Hepatocyte (in vitro differentiated cells): ENCODE measurements at regions not wholly inside any gene's neighbourhood (a gene's known extent, or its start where the extent isn't known, plus 50 kb on each side); places are given as distances from the start of the nearest gene placed in this dataset.

Experiments used
- DNase-seq: peaks from one replicate; pipeline ENCODE4 v3.0.0-alpha.2; 2016; ENCODE audit warnings: low spot score
- H2AFZ ChIP-seq: fragments of 200-600 bp; sonication (generic); 2 replicates; pipeline ENCODE4 v1.6.0; 2016; ENCODE audit warnings: antibody characterized with exemption, mild to moderate bottlenecking
- H3K27ac ChIP-seq: fragments of 200-600 bp; sonication (generic); 2 replicates; pipeline ENCODE4 v1.5.1; 2016; ENCODE audit warnings: mild to moderate bottlenecking
- H3K27me3 ChIP-seq: fragments of 200-600 bp; sonication (generic); 2 replicates; pipeline ENCODE4 v1.6.1; 2016
- H3K36me3 ChIP-seq: fragments of 200-600 bp; sonication (generic); replicated peaks from 2 replicates; pipeline ENCODE4 v1.5.1; 2016; ENCODE audit warnings: low read depth; ENCODE audit not compliant: insufficient read depth
- H3K4me1 ChIP-seq: fragments of 200-600 bp; sonication (generic); 2 replicates; pipeline ENCODE4 v1.5.1; 2016; ENCODE audit warnings: mild to moderate bottlenecking, moderate library complexity; ENCODE audit not compliant: insufficient read depth
- H3K4me2 ChIP-seq: fragments of 200-600 bp; sonication (generic); 2 replicates; pipeline ENCODE4 v1.6.0; 2016
- H3K4me3 ChIP-seq: fragments of 200-600 bp; sonication (generic); 2 replicates; pipeline ENCODE4 v1.5.1; 2016; ENCODE audit warnings: mild to moderate bottlenecking
- H3K79me2 ChIP-seq: fragments of 200-600 bp; sonication (generic); 2 replicates; pipeline ENCODE4 v1.6.0; 2017; ENCODE audit warnings: mild to moderate bottlenecking
- H3K9me2 ChIP-seq: fragments of 200-600 bp; sonication (generic); replicated peaks from 2 replicates; pipeline ENCODE4 v1.6.0; 2017; ENCODE audit warnings: mild to moderate bottlenecking; ENCODE audit not compliant: insufficient read depth
- H3K9me3 ChIP-seq: fragments of 200-600 bp; sonication (generic); 2 replicates; pipeline ENCODE4 v1.5.1; 2016; ENCODE audit warnings: low read depth, mild to moderate bottlenecking
- H4K20me1 ChIP-seq: fragments of 200-600 bp; sonication (generic); 2 replicates; pipeline ENCODE4 v1.6.0; 2016; ENCODE audit warnings: mild to moderate bottlenecking; ENCODE audit not compliant: insufficient read depth, poor library complexity, severe bottlenecking
- CTCF ChIP-seq: fragments of 200-600 bp; sonication (generic); IDR thresholded peaks from 2 replicates; pipeline ENCODE4 v1.5.1; 2016; ENCODE audit warnings: antibody characterized with exemption, mild to moderate bottlenecking; ENCODE audit not compliant: poor library complexity
- EZH2 ChIP-seq: fragments of 200-600 bp; sonication (generic); IDR thresholded peaks from 2 replicates; pipeline ENCODE4 v1.6.1; 2016; ENCODE audit warnings: antibody characterized with exemption, mild to moderate bottlenecking, borderline replicate concordance
- EZH2phosphoT487 ChIP-seq: fragments of 200-600 bp; sonication (generic); IDR thresholded peaks from one replicate; pipeline ENCODE4 v1.6.1; 2018; ENCODE audit warnings: antibody characterized with exemption, mild to moderate bottlenecking, low read depth, moderate library complexity; ENCODE audit not compliant: unreplicated experiment, severe bottlenecking
- WGBS: methylation state at CpG from one replicate; pipeline ENCODE4 v1.1.6; 2016; ENCODE audit warnings: low lambda C conversion rate; ENCODE audit errors: missing lambda C conversion rate; 5-methylcytosine and 5-hydroxymethylcytosine counted together

GRCh38 chr2:234680688-234681619 lies 184.1 kb upstream of the ARL4C start:
- no peaks in the 10 kb centered on the region for H3K36me3 ChIP-seq
- H3K9me3 ChIP-seq: no peaks in the 10 kb centered on the region
- H3K4me1 ChIP-seq: peaks cover 19% of the 10 kb centered on the region
- TF ChIP-seq EZH2phosphoT487 (no peak), EZH2 (no peak), CTCF (no peak)
- no peaks in the 10 kb centered on the region for H4K20me1 ChIP-seq
- 90% methylated on average over 9 of the region's 9 CpGs for WGBS
- no peak for DNase-seq
- H3K27me3 ChIP-seq: no peaks in the 10 kb centered on the region
- no peak overlapping the region for H3K4me3 ChIP-seq
- no peaks in the 10 kb centered on the region for H3K9me2 ChIP-seq
- H3K79me2 ChIP-seq: no peaks in the 10 kb centered on the region
- peak overlapping the region; percentile 55 for H3K27ac ChIP-seq
- H2AFZ ChIP-seq: no peak overlapping the region
- no peak overlapping the region for H3K4me2 ChIP-seq

GRCh38 chr2:234679741-234680687 lies 183.1 kb upstream of the ARL4C start:
- H3K36me3 ChIP-seq: no peaks in the 10 kb centered on the region
- peak; percentile 66 for DNase-seq
- peaks cover 26% of the 10 kb centered on the region for H3K4me1 ChIP-seq
- H3K4me2 ChIP-seq: peak overlapping the region; percentile 3
- H3K27me3 ChIP-seq: no peaks in the 10 kb centered on the region
- peak overlapping the region; percentile 55 for H3K27ac ChIP-seq
- no peaks in the 10 kb centered on the region for H3K9me3 ChIP-seq
- H3K9me2 ChIP-seq: no peaks in the 10 kb centered on the region
- H3K4me3 ChIP-seq: no peak overlapping the region
- H2AFZ ChIP-seq: no peak overlapping the region
- TF ChIP-seq CTCF (no peak), EZH2phosphoT487 (no peak), EZH2 (no peak)
- H4K20me1 ChIP-seq: no peaks in the 10 kb centered on the region
- no peaks in the 10 kb centered on the region for H3K79me2 ChIP-seq
- 47% methylated on average over 14 of the region's 14 CpGs for WGBS

GRCh38 chr2:234679301-234679740 lies 182.4 kb upstream of the ARL4C start:
- peak overlapping the region; percentile 55 for H3K27ac ChIP-seq
- no peaks in the 10 kb centered on the region for H3K27me3 ChIP-seq
- H3K4me1 ChIP-seq: peaks cover 33% of the 10 kb centered on the region
- no peak for DNase-seq
- no peaks in the 10 kb centered on the region for H3K36me3 ChIP-seq
- H3K9me2 ChIP-seq: no peaks in the 10 kb centered on the region
- no peaks in the 10 kb centered on the region for H3K9me3 ChIP-seq
- no peaks in the 10 kb centered on the region for H3K79me2 ChIP-seq
- no peak for TF ChIP-seq EZH2phosphoT487
- TF ChIP-seq EZH2: no peak
- no peak for TF ChIP-seq CTCF
- WGBS: 89% methylated on average over 8 of the region's 8 CpGs
- no peak overlapping the region for H3K4me3 ChIP-seq
- H2AFZ ChIP-seq: no peak overlapping the region
- H4K20me1 ChIP-seq: no peaks in the 10 kb centered on the region
- H3K4me2 ChIP-seq: peak overlapping the region; percentile 3
